Astrocyte (in vitro differentiated cells and primary cell): ENCODE measurements at regions not wholly inside any gene's neighbourhood (a gene's known extent, or its start where the extent isn't known, plus 50 kb on each side); places are given as distances from the start of the nearest gene placed in this dataset.

Experiments
- DNase-seq: peaks from one replicate; pipeline ENCODE4 v3.0.0-alpha.2; 2010; ENCODE audit warnings: low read depth
- FAIRE-seq: peaks from 2 replicates; lab custom pipeline; 2011; peaks lifted over from hg19 to GRCh38; lab: Jason Lieb, UNC
- H2AFZ ChIP-seq: 2 replicates; pipeline ENCODE4 v1.6.0; 2012; ENCODE audit warnings: low read depth, low read length, inconsistent platforms
- H3K27ac ChIP-seq: 2 replicates; pipeline ENCODE4 v1.5.1; 2011; ENCODE audit warnings: low read depth, low read length, inconsistent platforms
- H3K27me3 ChIP-seq: 2 replicates; pipeline ENCODE4 v1.6.0; 2011; ENCODE audit warnings: low read length, inconsistent platforms; ENCODE audit not compliant: insufficient read depth
- H3K36me3 ChIP-seq: 2 replicates; pipeline ENCODE4 v1.5.1; 2011; ENCODE audit warnings: low read length, inconsistent platforms; ENCODE audit not compliant: insufficient read depth
- H3K4me1 ChIP-seq: 2 replicates; pipeline ENCODE4 v1.5.1; 2011; ENCODE audit warnings: low read length, inconsistent platforms; ENCODE audit not compliant: insufficient read depth
- H3K4me2 ChIP-seq: 2 replicates; pipeline ENCODE4 v1.6.0; 2012; ENCODE audit warnings: low read length, inconsistent platforms
- H3K4me3 ChIP-seq: 2 replicates; pipeline ENCODE4 v1.5.1; 2011; ENCODE audit warnings: low read depth, mild to moderate bottlenecking, low read length, inconsistent platforms; ENCODE audit not compliant: insufficient read depth
- H3K79me2 ChIP-seq: 2 replicates; pipeline ENCODE4 v1.6.0; 2012; ENCODE audit warnings: mild to moderate bottlenecking, low read length, inconsistent platforms; ENCODE audit not compliant: insufficient read depth
- H3K9ac ChIP-seq: 2 replicates; pipeline ENCODE4 v1.6.0; 2012; ENCODE audit warnings: mild to moderate bottlenecking, low read length, inconsistent platforms
- H3K9me3 ChIP-seq: 2 replicates; pipeline ENCODE4 v1.5.1; 2012; ENCODE audit warnings: low read depth, mild to moderate bottlenecking, low read length, inconsistent platforms; ENCODE audit not compliant: insufficient read depth
- H4K20me1 ChIP-seq: 2 replicates; pipeline ENCODE4 v1.6.0; 2012; ENCODE audit warnings: low read length, inconsistent platforms; ENCODE audit not compliant: insufficient read depth
- H3K27ac Mint-ChIP-seq: one replicate; pipeline ENCODE4 v1.8.0; 2021; ENCODE audit warnings: mild to moderate bottlenecking, mixed read lengths; ENCODE audit not compliant: unreplicated experiment
- H3K27me3 Mint-ChIP-seq: one replicate; pipeline ENCODE4 v1.8.0; 2021; ENCODE audit warnings: low read depth, mixed read lengths; ENCODE audit not compliant: unreplicated experiment
- H3K36me3 Mint-ChIP-seq: one replicate; pipeline ENCODE4 v1.8.0; 2021; ENCODE audit warnings: low read depth, mixed read lengths; ENCODE audit not compliant: unreplicated experiment
- H3K4me1 Mint-ChIP-seq: one replicate; pipeline ENCODE4 v1.8.0; 2021; ENCODE audit warnings: low read depth, mixed read lengths; ENCODE audit not compliant: unreplicated experiment
- H3K4me3 Mint-ChIP-seq: one replicate; pipeline ENCODE4 v1.8.0; 2021; ENCODE audit warnings: mild to moderate bottlenecking, moderate library complexity, mixed read lengths; ENCODE audit not compliant: unreplicated experiment
- H3K9me3 Mint-ChIP-seq: one replicate; pipeline ENCODE4 v1.8.0; 2021; ENCODE audit warnings: mild to moderate bottlenecking, mixed read lengths; ENCODE audit not compliant: unreplicated experiment
- CTCF ChIP-seq: IDR thresholded peaks from 2 replicates; pipeline ENCODE4 v1.5.1; 2011; ENCODE audit warnings: low read depth, mild to moderate bottlenecking, inconsistent platforms, low read length, moderate library complexity; ENCODE audit not compliant: insufficient read depth
- EZH2 ChIP-seq: IDR thresholded peaks from 2 replicates; pipeline ENCODE4 v1.6.1; 2012; ENCODE audit warnings: mild to moderate bottlenecking, low read length, inconsistent platforms; ENCODE audit not compliant: insufficient read depth

GRCh38 chr6:155580904-155581303 is 125.3 kb upstream of the NOX3 start:
- Histone ChIP-seq H3K36me3 (no peaks in the 10 kb centered on the region), H3K9me3 (no peaks in the 10 kb centered on the region), H3K4me2 (no peak overlapping the region), H3K4me1 (no peaks in the 10 kb centered on the region), H4K20me1 (no peaks in the 10 kb centered on the region), H3K4me3 (no peak overlapping the region), H3K27me3 (no peaks in the 10 kb centered on the region), H3K27ac (no peak overlapping the region), H3K9ac (no peak overlapping the region), H3K79me2 (no peaks in the 10 kb centered on the region), H2AFZ (no peak overlapping the region)
- FAIRE-seq (no peak), DNase-seq (no peak)
- H3K27ac Mint-ChIP-seq, result no peak overlapping the region
- H3K4me3 Mint-ChIP-seq, result no peak overlapping the region
- H3K27me3 Mint-ChIP-seq, result no peaks in the 10 kb centered on the region
- no peak for TF ChIP-seq CTCF
- TF ChIP-seq EZH2, result no peak
- H3K36me3 Mint-ChIP-seq, result no peaks in the 10 kb centered on the region
- H3K9me3 Mint-ChIP-seq, result no peaks in the 10 kb centered on the region
- peaks cover 6% of the 10 kb centered on the region for H3K4me1 Mint-ChIP-seq

- Histone ChIP-seq H3K27me3 (no peaks in the 10 kb centered on the region), H3K9me3 (no peaks in the 10 kb centered on the region)
These were observed 122.6 kb upstream of the NOX3 start for GRCh38 chr6:155578251-155578650.

More at GRCh38 chr6:155578251-155578650, 122.6 kb upstream of the NOX3 start:
- Histone ChIP-seq H3K4me3 (no peak overlapping the region), H4K20me1 (no peaks in the 10 kb centered on the region), H3K9ac (no peak overlapping the region), H2AFZ (no peak overlapping the region), H3K27ac (no peak overlapping the region), H3K4me2 (no peak overlapping the region), H3K4me1 (no peaks in the 10 kb centered on the region), H3K79me2 (no peaks in the 10 kb centered on the region), H3K36me3 (no peaks in the 10 kb centered on the region)
- no peak for TF ChIP-seq CTCF
- TF ChIP-seq EZH2, result no peak
- Mint-ChIP-seq H3K27ac (no peak overlapping the region), H3K4me3 (no peak overlapping the region), H3K4me1 (peaks cover 6% of the 10 kb centered on the region), H3K9me3 (no peaks in the 10 kb centered on the region), H3K27me3 (no peaks in the 10 kb centered on the region), H3K36me3 (no peaks in the 10 kb centered on the region)
- FAIRE-seq (no peak), DNase-seq (peak; percentile 4)
